HG02943 (cell line): ENCODE measurements at regions not wholly inside any gene's neighbourhood (a gene's known extent, or its start where the extent isn't known, plus 50 kb on each side); places are given as distances from the start of the nearest gene placed in this dataset.
"Not testable (repeated sequence)": the region's sequence is repeated elsewhere in the genome, so short reads cannot be mapped to it uniquely, and the experiment has no call there.

Experiments used
- ATAC-seq: cut with Tn5 transposase; IDR thresholded peaks from one replicate; pipeline ENCODE4 v1.9.1; 2021; ENCODE audit warnings: mild to moderate bottlenecking, low read depth, moderate library complexity; ENCODE audit not compliant: unreplicated experiment

DNA sequence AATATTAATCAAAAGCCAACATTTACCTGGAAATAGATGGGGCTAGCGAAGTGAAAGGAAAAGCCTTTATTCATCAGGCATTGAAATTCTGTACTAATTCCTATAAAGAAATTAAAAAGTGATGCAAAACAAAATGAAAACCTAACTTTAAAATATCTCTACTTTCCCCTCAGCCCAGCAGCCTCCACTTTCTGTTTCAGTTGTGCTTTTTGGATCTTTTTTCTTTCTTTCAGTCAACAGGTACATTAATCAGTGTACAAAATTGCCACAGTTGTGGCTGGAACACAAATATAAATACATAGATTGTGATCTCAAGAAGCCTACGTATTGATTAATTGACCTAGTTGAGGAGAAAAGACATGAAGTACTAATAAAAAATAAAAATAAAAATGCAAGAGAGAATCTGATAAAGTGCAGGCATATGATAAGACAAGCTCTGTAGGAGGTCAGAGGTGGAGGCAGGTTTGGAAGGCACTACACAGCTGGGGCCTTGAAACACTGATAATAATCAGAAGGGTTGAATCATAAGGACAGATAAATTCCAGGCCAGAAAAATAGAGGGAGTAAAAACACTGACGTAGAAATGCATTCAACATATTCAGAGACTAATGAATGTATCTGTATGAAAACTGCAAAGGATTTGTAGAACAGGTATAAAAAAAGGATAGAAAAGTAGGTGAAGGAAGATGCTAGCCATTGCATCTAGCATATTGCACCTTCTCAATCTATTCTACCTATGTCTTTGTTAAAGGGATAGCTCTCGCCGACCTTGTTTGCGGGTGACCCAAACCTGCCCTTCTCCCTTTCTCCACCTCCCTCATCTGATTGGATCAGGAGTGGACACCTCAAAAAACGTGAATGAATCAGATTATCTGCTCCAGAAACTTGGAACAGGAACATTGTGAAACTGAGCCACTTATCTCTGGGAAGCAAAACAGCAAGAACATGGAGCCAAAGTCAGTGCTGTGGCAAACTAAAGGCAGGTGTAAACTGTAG is 607.8 kb upstream of the ADGRL2 start:
- no peak for ATAC-seq

DNA sequence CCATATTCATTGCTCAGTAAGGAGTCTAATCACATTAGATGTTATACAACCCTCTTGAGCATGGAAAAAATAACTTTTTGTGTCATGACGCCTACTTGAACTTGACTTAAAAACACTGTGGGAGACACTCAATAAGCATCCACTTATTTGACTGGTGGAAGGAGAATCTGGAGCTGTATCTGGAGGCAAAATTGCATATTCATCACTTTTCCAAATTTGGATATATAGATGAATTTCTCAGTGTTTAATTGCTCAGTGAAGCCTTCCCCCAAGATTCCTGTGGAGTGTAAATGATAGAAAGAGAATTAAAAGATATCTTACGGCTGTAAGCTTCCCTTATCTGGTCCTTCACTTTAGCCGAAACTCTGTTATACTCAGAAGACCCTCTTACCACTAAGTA is 610.7 kb upstream of the ADGRL2 start:
- ATAC-seq: no peak

DNA sequence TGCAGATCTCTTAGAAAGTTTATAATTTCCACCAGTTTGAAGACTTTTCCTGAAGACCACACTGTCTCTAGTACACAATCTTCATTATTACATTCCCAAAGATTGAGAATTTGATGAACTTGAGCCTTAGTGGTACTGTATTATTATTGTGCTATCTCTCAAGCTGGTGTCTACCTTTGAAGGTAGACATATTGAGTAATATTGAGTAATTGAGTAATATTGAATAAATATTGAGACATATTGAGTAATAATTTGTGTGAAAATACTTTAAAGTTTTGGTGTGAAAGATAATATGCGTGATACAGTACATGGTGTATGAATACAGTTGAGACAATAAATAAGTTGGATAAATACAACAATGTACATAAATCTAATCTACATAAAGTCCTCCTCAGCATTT is 613.1 kb upstream of the ADGRL2 start:
- no peak for ATAC-seq

DNA sequence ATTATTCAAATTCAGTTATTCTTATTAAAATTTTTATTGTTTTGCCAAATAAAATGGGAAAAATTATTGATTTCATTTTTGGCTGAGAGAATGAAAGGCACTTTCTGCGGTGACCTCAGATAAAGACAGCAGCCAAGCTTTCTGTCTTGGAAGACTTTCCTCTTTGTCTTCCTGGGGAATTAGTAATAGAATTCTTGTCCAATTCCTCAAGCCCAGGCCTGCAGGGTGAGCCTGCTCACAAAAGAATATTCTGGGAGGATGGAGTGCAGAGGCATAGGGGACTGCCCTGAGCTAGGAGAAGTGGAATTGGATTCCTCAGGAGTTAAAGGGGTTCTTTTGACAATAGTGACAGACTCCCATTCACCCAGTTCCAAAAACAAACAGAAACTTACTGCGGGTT is 614.5 kb upstream of the ADGRL2 start:
- ATAC-seq: no peak

DNA sequence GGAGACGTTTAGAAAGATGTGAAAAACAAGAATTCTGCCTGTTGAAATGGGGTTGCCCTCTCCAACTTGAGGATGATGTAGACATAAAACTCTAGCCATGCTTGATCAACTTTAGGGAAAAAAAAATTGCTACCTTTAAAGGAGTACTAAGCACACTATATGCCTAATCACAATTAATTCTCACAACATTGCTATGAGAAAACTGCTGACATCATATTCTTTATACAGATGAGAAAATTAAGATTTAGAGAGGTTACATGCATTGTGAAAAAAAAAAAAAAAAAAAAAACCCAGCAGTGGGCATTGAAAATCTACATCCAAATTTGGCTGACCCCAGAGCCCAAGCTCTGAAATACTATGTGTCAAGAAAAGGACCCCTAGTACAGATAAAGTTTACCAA is 617.2 kb upstream of the ADGRL2 start:
- ATAC-seq: no peak

DNA sequence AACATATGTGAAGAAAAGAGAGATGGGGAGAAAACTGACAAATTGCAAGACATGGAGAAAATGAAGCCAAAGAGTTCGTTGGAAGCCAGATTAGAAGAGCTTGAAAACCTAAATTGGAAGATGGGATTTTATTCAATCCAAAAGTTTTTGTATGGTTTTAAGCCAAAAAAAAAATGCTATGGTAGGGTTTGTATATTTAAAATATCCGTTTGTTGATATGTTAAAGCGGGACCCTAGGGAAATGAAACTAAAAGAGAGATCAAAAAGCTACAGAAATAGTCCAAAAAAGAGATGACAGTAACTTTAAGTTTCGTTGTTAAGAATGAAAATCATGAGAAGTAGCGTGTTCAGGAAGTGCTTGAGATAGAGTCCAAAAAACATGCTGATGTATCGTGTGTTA is 617.7 kb upstream of the ADGRL2 start:
- ATAC-seq: no peak

DNA sequence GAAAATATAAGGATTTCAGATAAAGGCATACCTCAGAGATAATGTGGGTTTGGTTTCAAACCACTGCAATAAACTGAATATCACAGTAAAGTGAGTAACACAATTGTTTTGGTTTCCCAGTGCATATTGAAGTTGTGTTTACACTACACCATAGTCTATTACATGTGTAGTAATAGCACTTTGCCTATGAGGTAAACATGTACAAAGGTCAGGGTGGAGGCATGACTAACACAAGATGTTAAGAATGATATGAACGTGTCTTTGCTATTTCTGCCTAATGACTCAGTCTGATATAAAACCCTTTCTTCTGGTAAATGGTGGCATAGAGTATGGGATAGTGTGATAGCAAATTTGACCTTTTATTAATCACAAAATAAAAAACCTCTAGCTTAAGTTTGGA is 621.5 kb upstream of the ADGRL2 start:
- no peak for ATAC-seq

DNA sequence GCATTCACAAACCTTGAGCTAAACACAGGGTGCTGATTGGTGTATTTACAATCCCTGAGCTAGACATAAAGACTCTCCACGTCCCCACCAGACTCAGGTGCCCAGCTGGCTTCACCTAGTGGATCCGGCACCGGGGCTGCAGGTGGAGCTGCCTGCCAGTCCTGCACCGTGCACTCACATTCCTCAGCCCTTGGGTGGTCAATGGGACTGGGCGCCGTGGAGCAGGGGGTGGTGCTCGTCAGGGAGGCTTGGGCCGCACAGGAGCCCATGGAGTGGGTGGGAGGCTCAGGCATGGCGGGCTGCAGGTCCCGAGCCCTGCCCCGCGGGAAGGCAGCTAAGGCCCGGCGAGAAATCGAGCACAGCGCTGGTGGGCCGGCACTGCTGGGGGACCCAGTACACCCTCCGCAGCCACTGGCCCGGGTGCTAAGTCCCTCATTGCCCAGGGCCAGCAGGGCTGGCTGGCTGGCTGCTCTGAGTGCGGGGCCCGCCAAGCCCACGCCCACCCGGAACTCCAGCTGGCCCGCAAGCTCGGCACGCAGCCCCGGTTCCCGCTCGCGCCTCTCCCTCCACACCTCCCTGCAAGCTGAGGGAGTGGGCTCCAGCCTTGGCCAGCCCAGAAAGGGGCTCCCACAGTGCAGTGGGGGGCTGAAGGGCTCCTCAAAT is 622.2 kb upstream of the ADGRL2 start:
- ATAC-seq: not testable (repeated sequence)

DNA sequence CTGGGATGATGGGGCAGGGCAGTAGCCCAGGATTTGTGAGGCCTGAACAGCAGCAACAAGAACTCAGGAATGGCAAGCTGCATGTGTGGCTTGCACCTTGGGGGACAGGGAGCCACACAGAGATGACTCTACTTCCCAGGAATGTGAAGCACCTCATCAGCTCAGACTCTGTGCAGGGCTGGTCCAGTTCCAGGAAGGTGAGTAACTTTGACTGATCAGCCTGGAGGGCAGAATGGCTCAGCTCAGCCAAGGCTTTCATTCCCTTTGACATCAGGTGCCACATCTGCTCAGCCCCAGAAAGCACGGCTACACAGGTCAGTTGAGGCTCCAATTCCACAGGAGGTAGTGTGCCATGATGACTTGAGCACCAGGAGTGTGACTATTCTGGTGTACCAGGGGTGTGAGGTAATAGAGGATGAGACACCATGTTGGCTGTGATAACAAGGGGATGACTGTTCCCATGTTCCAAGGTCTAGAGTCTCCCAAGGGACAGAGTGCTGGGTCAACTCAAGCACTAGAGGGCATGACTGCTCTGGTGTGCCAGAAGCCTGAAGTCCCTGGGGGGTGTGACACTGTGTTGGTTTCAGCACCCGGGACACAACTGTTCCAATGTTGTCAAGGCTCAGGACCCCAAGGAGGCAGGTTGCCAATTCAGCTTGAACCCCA is 625.8 kb upstream of the ADGRL2 start:
- ATAC-seq: no peak

DNA sequence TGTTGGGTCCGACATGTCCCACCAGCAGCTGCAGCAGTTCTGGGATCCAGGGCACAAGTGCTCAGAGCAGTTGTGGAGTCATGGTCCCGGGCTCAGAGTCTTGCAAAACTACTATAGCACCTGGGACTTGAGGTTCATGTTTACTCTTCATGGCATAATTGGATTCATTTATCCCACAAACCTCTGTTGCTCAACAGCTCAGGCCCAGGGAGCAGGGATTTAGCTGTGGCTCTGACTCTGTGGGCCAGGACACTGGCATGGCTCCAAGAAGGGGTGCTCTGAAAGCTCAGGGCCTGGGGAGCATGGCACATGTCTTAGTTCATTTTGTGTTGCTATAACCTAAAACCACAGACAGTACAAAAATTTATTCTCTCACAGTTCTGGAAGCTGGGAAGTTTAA is 626.7 kb upstream of the ADGRL2 start:
- ATAC-seq: no peak

DNA sequence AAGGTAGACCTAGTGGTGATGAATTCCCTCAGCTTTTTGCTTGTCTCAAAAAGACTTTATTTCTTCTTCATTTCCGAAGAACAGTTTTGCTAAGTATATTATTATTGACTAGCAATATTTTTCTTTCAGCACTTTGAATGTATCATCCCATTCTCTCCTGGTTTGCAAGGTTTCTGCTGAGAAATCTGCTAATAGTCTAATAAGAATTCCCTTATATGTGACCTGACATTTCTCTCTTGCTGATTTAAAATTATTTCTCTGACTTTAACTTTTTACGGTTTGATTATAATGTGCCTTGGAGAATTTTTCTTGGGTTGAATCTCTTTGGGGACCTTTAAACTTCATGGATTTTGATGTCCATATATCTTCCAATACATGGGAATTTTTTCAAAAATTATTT is 628.3 kb upstream of the ADGRL2 start:
- no peak for ATAC-seq

DNA sequence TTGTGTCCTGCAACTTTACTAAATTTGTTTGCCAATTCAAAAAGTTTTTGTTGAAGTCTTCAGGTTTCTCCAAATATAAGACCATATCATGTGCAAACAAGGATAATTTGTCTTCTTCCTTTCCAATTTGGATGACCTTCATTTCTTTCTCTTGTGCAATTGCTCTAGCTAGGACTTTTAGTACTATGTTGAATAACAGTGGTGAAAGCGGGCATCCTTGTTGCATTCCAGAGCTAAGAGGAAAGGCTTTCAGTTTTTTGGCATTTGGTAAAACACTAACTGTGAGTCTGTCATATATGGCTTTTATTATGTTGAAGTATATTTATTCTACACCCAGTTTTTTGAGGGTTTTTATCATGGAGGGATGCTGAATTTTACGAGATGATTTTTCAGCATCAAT is 630.0 kb upstream of the ADGRL2 start:
- no peak for ATAC-seq

DNA sequence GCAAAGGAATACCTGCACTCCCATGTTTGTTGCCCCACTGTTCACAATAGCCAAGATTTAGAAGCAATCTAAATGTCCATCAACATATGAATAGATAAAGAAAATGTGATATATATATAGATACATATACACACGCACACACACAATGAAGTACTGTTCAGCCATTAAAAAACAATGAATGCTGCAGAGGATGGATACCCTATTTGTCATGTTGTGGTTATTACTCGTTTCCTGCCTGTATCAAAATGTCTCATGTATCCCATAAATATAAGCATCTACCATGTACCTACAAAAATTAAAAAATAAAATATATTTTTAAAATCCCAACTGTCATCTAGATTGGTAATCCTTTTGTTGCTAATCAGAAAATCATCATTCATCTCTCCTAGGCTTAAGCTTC is 634.8 kb upstream of the ADGRL2 start:
- no peak for ATAC-seq

DNA sequence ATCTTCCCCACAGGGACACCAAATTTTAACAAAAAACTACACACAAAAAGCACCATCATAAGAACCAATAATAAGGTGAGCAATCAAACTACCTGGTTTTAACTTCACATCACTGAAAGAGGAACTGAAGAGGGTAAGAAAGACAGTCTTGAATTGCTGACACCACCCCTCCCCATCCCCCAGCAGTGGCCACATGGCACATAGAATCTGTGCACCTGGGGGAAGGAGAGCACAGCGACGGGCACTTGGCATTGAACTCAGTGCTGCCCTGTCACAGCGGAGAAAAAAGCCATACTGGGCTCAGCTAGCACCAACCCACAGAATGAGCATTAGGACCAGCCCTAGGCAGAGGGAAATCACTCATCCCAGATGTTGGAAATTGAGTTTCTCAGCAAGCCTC is 640.0 kb upstream of the ADGRL2 start:
- no peak for ATAC-seq

DNA sequence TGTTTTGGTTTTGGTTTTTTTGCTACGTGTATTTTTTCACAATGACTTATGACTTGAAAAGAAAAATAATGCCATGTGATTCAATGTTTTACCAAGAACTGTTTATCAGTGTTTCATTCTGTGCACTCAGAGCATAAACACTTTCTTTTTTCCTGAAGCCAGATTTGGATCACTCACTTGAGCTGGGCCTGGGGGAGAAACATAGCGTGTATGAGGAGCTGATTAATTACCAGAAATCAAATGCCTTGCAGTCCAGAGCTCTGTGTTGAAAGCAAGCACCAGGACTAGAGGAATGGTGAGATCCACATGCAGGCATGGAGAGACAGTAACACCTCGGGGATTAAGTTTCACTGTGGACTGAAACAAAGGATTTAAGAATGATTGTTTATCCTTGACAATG is 642.1 kb upstream of the ADGRL2 start:
- ATAC-seq: no peak

DNA sequence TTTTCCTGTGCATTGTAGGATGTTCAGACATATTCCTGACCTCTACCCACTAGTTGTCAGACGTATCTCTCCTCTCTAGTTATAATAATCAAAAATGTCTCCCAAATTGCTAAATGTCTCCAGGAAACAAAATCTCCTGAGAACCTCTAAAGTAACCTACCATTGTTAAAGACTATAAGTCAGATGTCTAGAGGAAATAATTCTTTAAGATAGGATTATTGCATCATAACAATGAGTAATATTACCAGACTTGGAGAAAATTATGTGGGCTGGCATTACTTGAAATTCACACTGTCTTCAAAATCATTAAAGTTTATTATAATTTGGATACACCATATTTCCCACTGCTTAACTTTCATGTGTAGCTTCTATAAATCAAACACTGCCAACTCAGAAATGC is 643.0 kb upstream of the ADGRL2 start:
- ATAC-seq: no peak

DNA sequence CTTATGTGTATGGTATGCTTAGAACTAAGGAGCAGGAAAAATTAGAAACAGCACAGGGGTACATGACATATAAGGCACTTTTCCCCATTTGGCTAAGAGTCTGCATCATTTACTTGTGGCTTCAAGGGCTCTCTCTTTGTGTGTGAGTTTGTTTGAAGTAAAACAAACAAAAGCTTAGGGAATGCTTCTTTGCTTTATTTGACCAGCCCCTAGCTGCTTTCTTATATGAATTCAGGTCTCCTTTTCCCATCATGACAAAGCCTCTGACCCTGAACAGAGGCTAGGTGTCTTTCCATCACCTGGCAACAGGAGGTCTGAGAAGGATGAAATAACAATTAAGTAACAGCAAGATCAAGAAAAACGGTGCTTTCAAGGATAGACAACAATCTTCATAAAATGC is 643.8 kb upstream of the ADGRL2 start:
- no peak for ATAC-seq

DNA sequence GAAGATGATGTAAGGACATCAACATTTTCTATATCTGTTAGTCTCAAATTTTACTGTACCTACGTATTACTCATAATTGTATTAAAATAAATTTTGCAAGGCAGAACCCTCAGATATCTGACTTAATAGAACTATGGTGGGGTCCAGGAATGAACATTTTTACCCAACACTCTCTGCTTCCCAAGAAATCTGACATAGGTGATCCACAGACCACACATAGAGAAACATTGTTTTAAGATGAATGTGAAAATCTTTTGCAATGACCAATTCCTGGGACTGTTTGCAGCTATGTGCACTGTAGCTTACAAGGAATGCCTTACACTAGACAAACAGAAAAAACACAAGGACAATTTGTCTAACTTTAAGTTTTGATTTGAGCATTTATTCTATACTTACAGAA is 645.6 kb upstream of the ADGRL2 start:
- ATAC-seq: no peak

DNA sequence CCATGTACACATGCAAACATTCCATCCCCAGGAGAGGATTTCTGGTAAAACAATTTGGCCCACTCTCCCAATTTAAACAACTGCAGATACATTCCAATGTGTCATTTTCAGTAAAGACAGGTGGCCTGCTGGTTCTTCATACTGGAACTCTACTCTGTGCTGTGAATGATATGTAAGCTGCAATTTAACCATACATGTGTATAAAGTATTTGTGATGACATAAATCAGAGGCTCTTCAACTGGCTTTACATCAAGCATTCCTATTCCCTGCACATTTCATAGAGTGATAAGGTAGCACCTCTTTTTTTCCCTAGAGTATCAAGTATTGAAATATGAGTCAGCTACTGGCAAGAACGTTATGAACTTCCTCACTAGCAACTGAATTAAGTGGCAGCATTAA is 649.5 kb upstream of the ADGRL2 start:
- ATAC-seq: no peak

DNA sequence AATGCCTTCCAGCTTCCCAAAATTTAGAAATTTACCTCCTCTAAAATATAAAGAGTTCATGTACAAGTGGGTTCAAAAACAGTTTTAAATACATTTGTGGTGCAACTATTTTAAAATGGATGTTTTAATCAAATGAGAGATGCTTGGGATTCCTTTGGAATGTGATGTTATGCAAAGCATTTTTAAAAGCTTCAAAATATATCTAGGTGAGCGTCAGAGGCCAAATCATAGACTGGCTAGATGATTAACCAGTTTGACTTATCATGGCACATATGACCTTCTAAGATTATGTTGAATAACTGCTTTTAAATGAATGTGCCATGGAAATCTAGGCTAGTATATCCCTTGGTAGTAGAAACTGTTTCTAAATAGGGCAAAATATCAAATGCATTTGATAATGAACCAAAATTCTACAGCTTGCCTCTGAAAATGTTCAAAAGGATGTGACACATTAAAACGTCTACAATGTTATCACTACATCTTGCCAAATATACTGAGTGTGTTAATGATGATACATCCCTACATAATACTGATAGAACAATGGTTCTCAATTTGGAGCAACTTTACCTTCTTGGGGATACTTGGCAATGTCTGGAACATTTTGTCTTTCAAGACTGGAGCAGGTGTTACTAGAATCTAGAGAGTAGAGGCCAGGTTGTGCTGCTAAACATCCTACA is 650.9 kb upstream of the ADGRL2 start:
- ATAC-seq: no peak
